Trophoblast cell (in vitro differentiated cells and primary cell): ENCODE measurements at regions not wholly inside any gene's neighbourhood (a gene's known extent, or its start where the extent isn't known, plus 50 kb on each side); places are given as distances from the start of the nearest gene placed in this dataset.

Source experiments
- DNase-seq, 2 donors: peaks; one replicate each; pipeline ENCODE4 v3.0.0-alpha.2; 2016
- H2AFZ ChIP-seq: 2 replicates; pipeline ENCODE4 v1.6.1; 2013; ENCODE audit warnings: low read length, moderate library complexity, mild to moderate bottlenecking; ENCODE audit not compliant: insufficient read depth, poor library complexity
- H2AK5ac ChIP-seq: 2 replicates; pipeline ENCODE4 v1.6.1; 2013; ENCODE audit warnings: mild to moderate bottlenecking, low read length
- H2BK120ac ChIP-seq: 2 replicates; pipeline ENCODE4 v1.6.1; 2013; ENCODE audit warnings: low read length, mild to moderate bottlenecking, moderate library complexity; ENCODE audit not compliant: insufficient read depth, poor library complexity
- H2BK12ac ChIP-seq: 2 replicates; pipeline ENCODE4 v1.6.1; 2013; ENCODE audit warnings: mild to moderate bottlenecking, low read length, moderate library complexity
- H2BK5ac ChIP-seq: 2 replicates; pipeline ENCODE4 v1.6.1; 2013; ENCODE audit warnings: low read length, low read depth, moderate library complexity, mild to moderate bottlenecking; ENCODE audit not compliant: poor library complexity
- H3K14ac ChIP-seq: 2 replicates; pipeline ENCODE4 v1.6.1; 2013; ENCODE audit warnings: mild to moderate bottlenecking, low read length
- H3K18ac ChIP-seq: 2 replicates; pipeline ENCODE4 v1.6.1; 2013; ENCODE audit warnings: mild to moderate bottlenecking, low read length
- H3K23ac ChIP-seq: 2 replicates; pipeline ENCODE4 v1.6.1; 2013; ENCODE audit warnings: low read length
- H3K27ac ChIP-seq: 2 replicates; pipeline ENCODE4 v1.5.1; 2013; ENCODE audit warnings: low read depth, mild to moderate bottlenecking, inconsistent platforms, low read length, moderate library complexity
- H3K27me3 ChIP-seq: 2 replicates; pipeline ENCODE4 v1.6.1; 2013; ENCODE audit warnings: inconsistent platforms, mild to moderate bottlenecking, low read length, moderate library complexity; ENCODE audit not compliant: insufficient read depth
- H3K36me3 ChIP-seq, 2 experiments: 1 replicate in 1 of 2; 2 replicates in 1 of 2; pipeline ENCODE4 v1.6.1; 2013; ENCODE audit warnings: low read length in 2 of 2, mild to moderate bottlenecking in 2 of 2, moderate library complexity in 1 of 2; ENCODE audit not compliant: insufficient read depth in 2 of 2, control insufficient read depth in 1 of 2
- H3K4ac ChIP-seq: 2 replicates; pipeline ENCODE4 v1.6.1; 2013; ENCODE audit warnings: low read depth, mild to moderate bottlenecking, low read length, moderate library complexity
- H3K4me1 ChIP-seq, 2 experiments: 1 replicate in 1 of 2; 2 replicates in 1 of 2; pipeline ENCODE4 v1.6.1; 2013; ENCODE audit warnings: low read length in 2 of 2, mild to moderate bottlenecking in 2 of 2, moderate library complexity in 1 of 2; ENCODE audit not compliant: insufficient read depth in 2 of 2, control insufficient read depth in 1 of 2
- H3K4me2 ChIP-seq: 2 replicates; pipeline ENCODE4 v1.6.1; 2013; ENCODE audit warnings: inconsistent platforms, mild to moderate bottlenecking, low read length, moderate library complexity
- H3K4me3 ChIP-seq: 2 replicates; pipeline ENCODE4 v1.5.1; 2013; ENCODE audit warnings: mild to moderate bottlenecking, low read depth, low read length, inconsistent platforms
- H3K79me1 ChIP-seq: one replicate; pipeline ENCODE4 v1.6.1; 2013; ENCODE audit warnings: low read length
- H3K79me2 ChIP-seq: 2 replicates; pipeline ENCODE4 v1.6.1; 2013; ENCODE audit warnings: low read length, mild to moderate bottlenecking; ENCODE audit not compliant: control insufficient read depth, insufficient read depth, poor library complexity
- H3K9ac ChIP-seq: 2 replicates; pipeline ENCODE4 v1.6.1; 2013; ENCODE audit warnings: mild to moderate bottlenecking, low read length
- H3K9me3 ChIP-seq: 2 replicates; pipeline ENCODE4 v1.6.1; 2013; ENCODE audit warnings: low read depth, mild to moderate bottlenecking, control low read depth, inconsistent platforms, low read length; ENCODE audit not compliant: insufficient read depth
- H4K12ac ChIP-seq: 2 replicates; pipeline ENCODE4 v1.6.1; 2013; ENCODE audit warnings: low read depth, mild to moderate bottlenecking, low read length, moderate library complexity
- H4K8ac ChIP-seq: 2 replicates; pipeline ENCODE4 v1.6.1; 2013; ENCODE audit warnings: low read depth, mild to moderate bottlenecking, low read length, moderate library complexity
- H4K91ac ChIP-seq: one replicate; pipeline ENCODE4 v1.6.1; 2013; ENCODE audit warnings: low read depth, mild to moderate bottlenecking, low read length, moderate library complexity
- WGBS: extraction: QIAGEN DNeasy Blood & Tissue Kit; methylation state at CpG from one replicate; pipeline ENCODE4 v1.1.7; 2013; ENCODE audit warnings: missing lambda C conversion rate; ENCODE audit not compliant: insufficient read length, insufficient coverage; ENCODE audit errors: extremely low coverage; 5-methylcytosine and 5-hydroxymethylcytosine counted together

GRCh38 chr5:68468322-68468721 lies 252.8 kb downstream of the PIK3R1 start:
- Histone ChIP-seq H3K36me3 (no peaks in the 10 kb centered on the region), H3K18ac (no peak overlapping the region), H3K4me2 (no peak overlapping the region), H3K27me3 (no peaks in the 10 kb centered on the region), H2BK120ac (no peak overlapping the region), H3K79me1 (no peaks in the 10 kb centered on the region), H3K4ac (no peak overlapping the region), H3K4me1 (peaks cover 0 to 3% of the 10 kb centered on the region in 2 experiments), H2AK5ac (no peak overlapping the region), H4K91ac (no peak overlapping the region), H3K9ac (no peak overlapping the region), H2BK12ac (no peak overlapping the region), H3K14ac (no peak overlapping the region), H3K27ac (no peak overlapping the region), H3K4me3 (no peak overlapping the region), H3K9me3 (no peaks in the 10 kb centered on the region), H2AFZ (no peak overlapping the region), H2BK5ac (no peak overlapping the region), H4K12ac (no peak overlapping the region), H3K23ac (no peak overlapping the region), H4K8ac (no peak overlapping the region), H3K79me2 (no peaks in the 10 kb centered on the region)
- WGBS: no CpG with 5 or more reads among the region's 4 CpGs
- no peak for DNase-seq

- Histone ChIP-seq H2AFZ (no peak overlapping the region), H4K8ac (peak overlapping the region; percentile 43)
- no CpG with 5 or more reads among the region's 7 CpGs for WGBS
Observed at GRCh38 chr5:68475476-68475983, 260.0 kb downstream of the PIK3R1 start.

DNA sequence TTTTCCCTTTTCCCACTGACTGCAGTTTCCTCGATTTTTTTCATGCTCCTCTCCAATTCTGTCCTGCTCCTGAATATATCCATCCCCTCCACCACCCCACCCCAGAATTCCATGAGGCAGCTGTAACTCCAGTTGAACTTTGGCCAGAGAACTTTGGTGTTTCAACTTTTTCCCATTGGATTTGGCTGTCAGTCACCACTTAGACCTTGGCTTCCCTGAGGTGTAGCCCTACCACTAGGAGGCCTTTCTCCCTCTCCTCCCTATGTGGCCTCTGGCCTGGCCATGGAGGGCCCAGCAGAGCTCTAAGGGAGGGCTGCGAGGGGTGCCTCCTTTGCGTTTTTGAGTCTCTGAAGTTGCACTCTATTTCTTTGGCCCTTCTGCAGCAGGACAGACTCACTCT lies 261.3 kb downstream of the PIK3R1 start:
- no peak overlapping the region for H3K18ac ChIP-seq
- H2AFZ ChIP-seq: no peak overlapping the region
- no peaks in the 10 kb centered on the region for H3K9me3 ChIP-seq
- DNase-seq: no peak
- H2BK120ac ChIP-seq: no peak overlapping the region
- no peak overlapping the region for H3K4me3 ChIP-seq
- no CpG with 5 or more reads among the region's 3 CpGs for WGBS
- H3K4me2 ChIP-seq: no peak overlapping the region
- H3K27ac ChIP-seq: no peak overlapping the region
- H3K4ac ChIP-seq: no peak overlapping the region
- no peak overlapping the region for H4K12ac ChIP-seq
- H2BK5ac ChIP-seq: no peak overlapping the region
- no peaks in the 10 kb centered on the region for H3K79me1 ChIP-seq
- H2AK5ac ChIP-seq: no peak overlapping the region
- no peak overlapping the region for H3K9ac ChIP-seq
- no peak overlapping the region for H4K91ac ChIP-seq
- no peak overlapping the region for H2BK12ac ChIP-seq
- H3K23ac ChIP-seq: no peak overlapping the region
- H3K79me2 ChIP-seq: no peaks in the 10 kb centered on the region
- no peaks in the 10 kb centered on the region for H3K36me3 ChIP-seq
- H3K14ac ChIP-seq: no peak overlapping the region
- H3K4me1 ChIP-seq: no peaks in the 10 kb centered on the region
- H4K8ac ChIP-seq: no peak overlapping the region
- H3K27me3 ChIP-seq: no peaks in the 10 kb centered on the region

More at GRCh38 chr5:68475476-68475983, 260.0 kb downstream of the PIK3R1 start:
- DNase-seq: no peak
- no peak overlapping the region for H4K91ac ChIP-seq
- no peak overlapping the region for H3K23ac ChIP-seq
- peak overlapping the region; percentile 33 for H2BK12ac ChIP-seq
- H3K27me3 ChIP-seq: no peaks in the 10 kb centered on the region
- no peak overlapping the region for H4K12ac ChIP-seq
- no peak overlapping the region for H3K27ac ChIP-seq
- no peak overlapping the region for H3K9ac ChIP-seq
- H3K36me3 ChIP-seq: no peaks in the 10 kb centered on the region
- H3K4me3 ChIP-seq: no peak overlapping the region
- no peaks in the 10 kb centered on the region for H3K9me3 ChIP-seq
- no peak overlapping the region for H3K4me2 ChIP-seq
- no peaks in the 10 kb centered on the region for H3K79me2 ChIP-seq
- H2AK5ac ChIP-seq: no peak overlapping the region
- H3K79me1 ChIP-seq: no peaks in the 10 kb centered on the region
- no peaks in the 10 kb centered on the region for H3K4me1 ChIP-seq
- H2BK120ac ChIP-seq: no peak overlapping the region
- H3K18ac ChIP-seq: no peak overlapping the region
- H3K14ac ChIP-seq: no peak overlapping the region
- no peak overlapping the region for H3K4ac ChIP-seq
- H2BK5ac ChIP-seq: no peak overlapping the region

GRCh38 chr5:68478301-68479095 lies 262.9 kb downstream of the PIK3R1 start:
- Histone ChIP-seq H3K36me3 (no peaks in the 10 kb centered on the region), H3K79me1 (no peaks in the 10 kb centered on the region), H3K14ac (no peak overlapping the region), H3K4ac (no peak overlapping the region), H3K18ac (no peak overlapping the region), H3K27ac (no peak overlapping the region), H2BK120ac (no peak overlapping the region), H3K79me2 (no peaks in the 10 kb centered on the region), H2BK5ac (no peak overlapping the region), H4K12ac (no peak overlapping the region), H2BK12ac (no peak overlapping the region), H4K91ac (no peak overlapping the region), H3K9ac (no peak overlapping the region), H3K4me2 (no peak overlapping the region), H3K4me3 (no peak overlapping the region), H4K8ac (no peak overlapping the region), H2AK5ac (no peak overlapping the region), H2AFZ (no peak overlapping the region), H3K9me3 (no peaks in the 10 kb centered on the region), H3K27me3 (no peaks in the 10 kb centered on the region), H3K4me1 (no peaks in the 10 kb centered on the region), H3K23ac (no peak overlapping the region)
- peak in 1 of 2 donors; percentile 43 for DNase-seq
- WGBS: no CpG with 5 or more reads among the region's 2 CpGs
